T-helper 1 cell treated with Interleukin-12 subunit alpha and Interleukin-12 subunit beta and Interleukin-4 antibody, amounts not matched to agents 30 ng/mL and 1 ng/mL, for 36 hours (primary cell): ENCODE measurements at regions not wholly inside any gene's neighbourhood (a gene's known extent, or its start where the extent isn't known, plus 50 kb on each side); places are given as distances from the start of the nearest gene placed in this dataset.

ENCODE experiments used
- intact Hi-C: fragments of 100-400 bp; cut with micrococcal nuclease; formaldehyde crosslinking; loops from one replicate; pipeline ENCODE4 v1.15.1; 2024

GRCh38 chr1:168960595-168960994 is 145.9 kb upstream of the ATP1B1 start:
- intact Hi-C loops = no loop called here

DNA sequence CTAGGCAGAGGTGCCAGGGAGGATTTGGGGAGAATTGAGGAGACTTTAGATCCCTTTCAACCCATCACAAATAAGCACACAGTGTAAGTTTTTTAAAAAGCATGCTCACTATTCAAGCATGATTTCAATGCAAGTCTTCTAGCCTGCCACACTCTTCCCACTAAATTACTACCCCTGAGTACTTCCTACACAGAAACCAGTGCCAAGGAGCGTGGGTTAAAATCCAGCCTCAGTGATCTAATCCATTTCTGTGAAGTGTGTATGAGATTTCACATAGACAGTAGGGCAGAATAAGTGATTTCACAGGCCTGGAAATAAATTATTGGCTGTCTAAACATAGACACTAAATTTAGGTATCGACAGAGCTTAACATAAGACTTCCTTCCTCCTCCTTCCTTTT is 142.9 kb upstream of the ATP1B1 start:
- intact Hi-C loops = no loop called here

DNA sequence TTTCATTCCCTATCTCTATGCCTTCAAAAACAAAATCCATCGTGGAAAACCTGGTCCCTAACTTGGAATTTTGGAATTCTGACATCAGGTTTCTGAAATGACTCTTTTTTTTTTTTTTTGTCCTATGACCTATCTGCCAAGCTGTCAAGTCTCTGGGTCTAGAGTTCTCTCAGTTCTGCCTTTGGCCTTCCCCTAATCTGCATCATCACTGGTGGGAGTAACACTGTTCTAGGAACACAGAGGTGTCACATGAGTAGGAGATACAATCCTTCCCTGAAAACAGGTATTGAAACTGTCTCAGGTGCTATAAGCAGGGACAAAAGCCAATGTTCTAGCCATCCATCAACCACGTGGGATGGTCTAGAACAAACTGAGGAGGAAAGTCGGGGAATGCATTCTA is 142.0 kb upstream of the ATP1B1 start:
- intact Hi-C loops = no loop called here

DNA sequence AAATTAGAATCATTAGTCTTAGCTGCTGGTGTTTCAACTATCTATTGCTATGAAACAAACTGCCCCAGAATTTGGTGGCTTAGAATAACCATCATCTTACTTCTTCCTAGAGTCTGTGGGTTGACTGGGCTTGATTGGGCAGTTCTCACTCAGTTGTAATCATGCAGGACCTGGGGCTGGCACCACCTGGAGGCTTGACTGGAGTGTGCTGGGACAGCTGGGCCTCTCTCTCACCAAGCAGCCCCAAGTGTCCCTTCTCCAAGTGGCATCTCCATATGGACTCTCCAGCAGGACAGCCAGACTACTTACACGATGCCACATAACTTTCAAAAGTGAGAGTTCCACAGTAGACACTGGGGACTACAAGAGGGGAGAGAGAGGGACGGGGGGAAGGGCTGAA is 140.3 kb upstream of the ATP1B1 start:
- intact Hi-C loops = no loop called here

DNA sequence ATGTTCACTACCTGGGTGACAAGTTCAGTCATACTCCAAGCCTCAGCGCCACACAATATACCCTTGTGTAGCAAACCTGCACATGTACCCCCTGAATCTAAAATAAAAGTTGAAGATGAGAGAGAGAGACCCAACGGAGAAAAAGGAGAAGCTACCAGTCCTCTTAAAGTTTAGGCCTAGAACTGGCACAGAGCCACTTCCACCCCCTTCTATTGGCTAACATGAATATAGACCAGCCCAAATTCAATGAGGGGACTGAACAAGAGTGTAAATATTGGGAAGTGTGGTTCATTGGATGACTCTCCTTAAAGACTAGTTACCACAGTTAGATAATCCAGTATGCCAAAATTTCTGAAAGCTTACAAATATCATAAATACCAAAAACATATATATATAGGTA is 139.9 kb upstream of the ATP1B1 start:
- intact Hi-C loops = no loop called here

- intact Hi-C loops = no loop called here
Observed at GRCh38 chr1:168970926-168971659, 135.4 kb upstream of the ATP1B1 start.

GRCh38 chr1:168972225-168972624 is 134.3 kb upstream of the ATP1B1 start:
- intact Hi-C loops = no loop called here

- intact Hi-C loops = no loop called here
Observed at GRCh38 chr1:168972887-168973286, 133.6 kb upstream of the ATP1B1 start.

DNA sequence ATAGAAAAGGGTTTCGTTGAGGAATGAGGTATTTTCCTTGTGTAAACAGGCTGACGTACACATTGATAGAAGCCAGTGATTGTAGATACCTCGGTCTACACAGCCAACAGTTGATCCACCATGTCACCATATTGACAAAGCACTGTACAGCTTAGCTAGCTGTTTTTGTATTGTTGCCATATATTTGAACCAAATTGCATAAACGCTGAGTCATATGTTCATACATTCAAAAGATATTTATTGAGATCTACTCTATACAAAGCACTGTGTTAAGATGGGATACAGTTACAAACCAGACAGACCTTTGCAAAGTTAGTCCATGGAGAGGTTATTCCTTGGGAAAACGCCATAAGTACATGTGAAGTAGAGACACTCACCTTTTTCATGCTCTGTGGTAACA is 132.4 kb upstream of the ATP1B1 start:
- intact Hi-C loops = no loop called here

- intact Hi-C loops = no loop called here
Observed at GRCh38 chr1:168974611-168975010, 131.9 kb upstream of the ATP1B1 start.

GRCh38 chr1:168976267-168976666 is 130.2 kb upstream of the ATP1B1 start:
- intact Hi-C loops = no loop called here

DNA sequence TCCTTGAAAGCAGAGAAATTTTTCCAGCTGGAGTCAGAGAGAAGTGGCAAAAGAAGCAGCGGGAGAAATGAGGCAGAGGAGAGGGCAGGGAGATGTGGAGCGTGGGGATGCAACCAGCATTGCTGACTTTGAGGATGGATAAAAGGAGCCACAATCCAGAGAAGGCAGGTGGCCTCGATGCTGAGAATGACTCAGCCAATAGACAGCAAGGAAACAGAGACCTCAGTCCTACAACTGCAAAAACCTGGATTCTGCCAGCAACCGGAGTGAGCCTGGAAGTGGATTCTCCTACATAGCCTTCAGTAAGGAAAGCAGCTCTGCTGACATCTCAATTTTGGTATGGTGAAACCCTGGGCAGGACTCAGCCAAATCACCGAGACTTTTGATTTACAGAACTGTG is 128.9 kb upstream of the ATP1B1 start:
- intact Hi-C loops = no loop called here

DNA sequence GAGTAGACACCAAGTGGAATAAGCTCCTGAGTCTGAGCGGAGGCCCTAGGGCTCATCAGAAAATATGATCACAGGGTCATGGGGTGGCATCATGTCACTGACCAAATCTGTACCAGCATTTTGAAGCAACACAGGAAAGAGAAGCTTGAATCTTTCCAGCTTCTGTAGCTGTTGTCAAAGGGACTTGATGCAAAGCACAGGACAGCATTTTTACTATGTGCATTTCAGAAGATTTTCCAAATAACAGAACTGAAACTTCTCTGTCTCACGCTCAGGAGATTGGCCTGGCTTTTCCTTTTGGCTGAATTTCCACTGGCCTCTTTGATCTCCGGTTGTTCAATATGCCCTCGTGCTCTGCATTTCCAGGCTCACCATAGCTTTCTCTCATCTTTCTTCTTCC is 127.2 kb upstream of the ATP1B1 start:
- intact Hi-C loops = no loop called here

DNA sequence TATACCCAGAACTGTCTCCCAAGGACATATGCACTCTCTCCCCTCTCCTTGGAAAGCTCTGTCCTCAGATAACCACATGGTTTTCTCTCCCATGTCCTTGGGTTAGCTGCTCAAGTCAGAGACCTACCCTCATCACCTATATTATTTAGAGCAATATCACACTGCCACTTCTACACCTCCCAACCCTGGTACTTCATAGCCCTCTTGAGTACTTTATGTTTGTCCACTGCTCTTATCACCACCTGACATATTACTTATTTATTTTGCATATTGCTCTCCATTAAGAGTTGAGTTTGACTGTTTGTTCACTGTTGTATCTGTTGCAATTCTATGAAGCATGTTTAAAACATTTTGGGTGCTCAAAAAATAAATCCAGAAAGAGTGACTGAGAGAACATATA is 126.3 kb upstream of the ATP1B1 start:
- intact Hi-C loops = no loop called here

DNA sequence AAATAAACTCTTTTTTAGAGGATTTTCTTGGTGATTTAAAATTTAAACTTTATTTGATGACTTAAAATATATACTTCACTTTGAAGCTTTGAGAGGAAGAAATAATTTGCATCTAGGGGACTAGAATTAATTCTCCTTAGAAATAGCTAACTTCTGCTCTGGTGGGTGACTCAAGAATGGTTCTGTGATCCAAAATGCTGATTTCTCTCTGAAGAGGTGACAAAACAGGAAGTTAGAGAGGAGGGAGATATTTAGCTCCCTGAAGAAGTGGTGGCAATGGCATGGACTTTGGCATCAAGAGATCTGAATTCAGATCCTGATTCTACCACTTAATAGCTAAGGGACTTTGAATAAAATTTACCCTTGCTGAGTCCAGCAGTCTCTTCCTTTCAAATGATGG is 125.8 kb upstream of the ATP1B1 start:
- intact Hi-C loops = no loop called here

DNA sequence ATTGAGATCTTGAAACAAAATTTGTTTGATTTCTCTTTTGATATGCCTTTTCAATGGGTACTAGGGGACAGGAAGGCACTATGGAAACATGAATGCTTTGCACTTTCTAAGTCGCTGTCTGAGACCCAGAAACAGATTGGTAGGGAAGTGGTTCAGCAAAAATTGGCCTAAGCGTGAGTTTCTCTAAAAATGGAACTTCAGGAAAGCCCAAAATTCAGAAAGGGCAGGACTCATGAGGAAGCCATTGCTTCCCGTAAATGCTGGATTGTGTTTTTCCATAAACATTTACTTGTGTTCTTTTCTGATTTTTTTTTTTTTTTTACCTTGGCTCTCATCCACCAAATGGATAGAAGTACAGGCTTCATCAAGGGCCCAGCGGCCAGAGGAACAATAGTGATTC is 123.7 kb upstream of the ATP1B1 start:
- intact Hi-C loops = no loop called here

DNA sequence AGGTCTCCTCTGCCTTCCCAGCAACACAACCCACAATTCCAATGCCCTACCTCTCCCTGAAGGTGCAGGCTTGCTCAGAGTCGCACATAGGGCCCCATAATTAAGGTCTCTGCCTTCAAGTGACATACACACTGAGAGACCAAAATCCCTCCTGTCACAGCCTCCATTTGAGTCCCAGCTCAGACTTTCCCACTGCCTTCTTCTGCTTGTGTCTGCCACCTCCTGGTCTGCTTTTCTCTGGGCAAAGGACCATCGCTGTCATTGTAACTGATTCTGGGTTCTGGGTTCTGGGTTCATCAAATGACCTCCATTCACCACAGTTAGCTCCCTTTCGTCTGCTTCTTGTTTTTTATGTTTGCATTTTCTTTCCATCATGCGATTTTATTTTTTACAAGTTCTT is 119.2 kb upstream of the ATP1B1 start:
- intact Hi-C loops = no loop called here

- intact Hi-C loops = no loop called here
Observed at GRCh38 chr1:168987923-168988322, 118.6 kb upstream of the ATP1B1 start.

- intact Hi-C loops = no loop called here
Observed at GRCh38 chr1:168989985-168990384, 116.5 kb upstream of the ATP1B1 start.

DNA sequence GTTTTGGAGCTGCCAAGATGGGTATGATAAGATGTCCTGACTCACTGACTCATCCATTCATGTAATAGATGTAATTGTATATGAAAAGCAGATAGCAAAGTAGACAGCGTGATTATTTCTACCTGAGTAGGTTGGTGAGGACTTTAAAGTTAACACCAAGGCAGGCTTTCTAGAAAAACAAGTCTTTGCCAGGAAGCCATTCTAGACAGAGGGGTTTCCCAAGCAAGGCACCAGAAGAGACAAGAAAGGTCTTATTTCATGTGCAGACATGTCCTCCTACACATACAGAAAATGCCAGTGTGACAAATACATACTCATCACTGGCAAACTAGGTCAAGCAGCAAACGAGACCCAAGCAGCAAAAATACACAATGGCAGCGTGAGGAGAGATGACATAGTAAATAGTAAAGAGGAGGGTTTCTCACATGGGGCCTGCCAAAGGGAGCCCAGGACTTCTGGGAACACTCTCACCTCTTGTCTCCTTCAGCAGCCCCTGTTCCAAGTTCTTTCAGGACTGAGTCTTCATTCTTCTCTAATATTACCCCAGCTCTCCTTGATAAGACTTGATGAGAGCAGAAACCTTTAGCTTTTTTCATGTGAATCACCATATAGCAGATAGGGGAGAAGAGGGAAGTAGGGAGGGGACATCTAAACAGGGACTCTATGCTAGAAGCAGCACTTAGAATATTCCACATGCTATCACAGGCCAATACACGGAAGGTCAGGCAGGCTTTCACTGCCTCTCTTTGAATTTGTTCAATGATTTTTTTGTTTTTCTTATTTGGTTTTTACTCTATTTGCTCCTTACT is 114.6 kb upstream of the ATP1B1 start:
- intact Hi-C loops = no loop called here

DNA sequence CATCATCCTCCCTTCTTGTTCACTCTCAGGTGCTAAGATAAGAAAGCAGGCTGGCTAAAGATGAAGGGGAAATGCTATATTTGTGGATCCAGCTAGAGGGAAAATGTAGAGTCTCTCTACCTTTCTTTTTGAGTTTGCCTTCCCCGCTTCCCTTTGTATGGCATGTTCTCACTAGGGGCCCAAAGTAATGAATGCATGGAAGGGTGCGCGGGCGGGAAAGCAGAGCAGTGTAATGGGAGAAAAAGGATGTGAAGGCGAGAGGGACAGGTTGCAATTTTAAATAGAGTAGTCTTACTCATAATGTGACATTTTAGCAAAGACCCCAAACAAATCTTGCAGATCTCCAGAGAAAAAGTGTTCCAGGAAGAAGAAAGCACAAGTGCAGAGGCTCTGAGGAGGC is 105.1 kb upstream of the ATP1B1 start:
- intact Hi-C loops = no loop called here

DNA sequence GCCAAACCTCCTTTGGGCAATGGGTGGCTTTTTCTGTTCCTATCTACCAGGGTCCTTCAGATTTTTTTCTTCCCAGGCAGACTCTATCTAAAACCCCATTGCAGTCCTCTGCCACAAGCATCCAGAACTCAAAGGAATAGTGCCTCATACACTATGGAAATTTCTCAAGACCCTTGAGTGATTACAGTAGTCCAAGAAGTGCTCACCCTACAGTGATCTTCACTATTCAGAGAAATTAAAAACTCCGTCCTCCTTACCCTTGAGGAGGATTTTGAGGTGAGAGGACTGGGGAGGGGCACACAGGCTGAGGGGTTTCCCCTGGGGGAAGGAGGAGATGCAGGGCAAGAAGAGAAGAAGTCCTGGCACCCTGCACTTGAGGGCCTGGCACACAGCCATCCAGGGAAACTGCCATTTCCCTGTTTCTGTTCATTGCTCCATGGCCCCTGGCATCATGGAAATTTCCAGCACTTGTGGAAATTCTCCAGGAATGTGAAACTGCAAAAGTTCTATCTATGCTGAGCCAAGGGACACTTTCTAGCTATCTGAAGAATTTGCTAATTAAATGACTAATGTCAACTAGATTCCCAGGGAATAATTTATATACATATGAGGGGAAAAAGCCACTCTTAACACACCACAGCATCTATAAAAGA is 102.5 kb upstream of the ATP1B1 start:
- intact Hi-C loops = no loop called here

- intact Hi-C loops = no loop called here
Observed at GRCh38 chr1:169005776-169006175, 100.7 kb upstream of the ATP1B1 start.
